Transverse colon (tissue), 1 donor: ENCODE measurements at regions not wholly inside any gene's neighbourhood (a gene's known extent, or its start where the extent isn't known, plus 50 kb on each side); places are given as distances from the start of the nearest gene placed in this dataset.

ENCODE experiments used
- EP300 ChIP-seq: sonication (generic); formaldehyde crosslinking; IDR thresholded peaks from one replicate; pipeline ENCODE4 v1.6.1; 2017; ENCODE audit warnings: antibody characterized with exemption, low read depth
- POLR2A ChIP-seq: fragments of 450-650 bp; IDR thresholded peaks from one replicate; pipeline ENCODE4 v1.6.1; 2016; ENCODE audit warnings: antibody characterized with exemption, mild to moderate bottlenecking, moderate library complexity

DNA sequence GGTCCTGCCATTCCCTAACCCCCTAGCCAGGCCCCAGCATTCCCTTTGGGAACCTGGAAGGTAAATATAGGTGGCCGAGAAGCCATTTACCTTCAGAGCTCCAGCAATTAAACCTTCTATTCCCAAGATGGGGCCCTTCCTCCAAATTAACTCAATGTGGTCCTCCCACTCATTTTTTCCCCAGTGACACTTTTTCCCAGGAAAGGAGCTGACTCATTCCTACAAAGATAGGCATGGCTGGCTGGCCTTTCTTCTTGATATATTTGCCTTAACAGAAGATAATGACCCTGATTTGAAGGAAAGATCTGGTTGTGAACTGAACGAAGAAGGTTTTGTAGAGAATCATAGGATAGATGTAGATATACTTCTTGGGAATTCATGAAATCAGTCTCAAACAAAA is 279.0 kb upstream of the VEPH1 start:
- no peak for TF ChIP-seq EP300
- TF ChIP-seq POLR2A = no peak
